CD4-positive, CD25-positive, alpha-beta regulatory T cell (primary cell): ENCODE measurements at regions not wholly inside any gene's neighbourhood (a gene's known extent, or its start where the extent isn't known, plus 50 kb on each side); places are given as distances from the start of the nearest gene placed in this dataset.
"Not testable (repeated sequence)": the region's sequence is repeated elsewhere in the genome, so short reads cannot be mapped to it uniquely, and the experiment has no call there.

Source experiments
- ATAC-seq, 2 donors: fragments of 150-1000 bp; cut with Tn5 transposase; one replicate each; pipeline ENCODE4 v1.10.0; 2021; ENCODE audit warnings: low read depth in 2 of 2, moderate number of reproducible peaks in 2 of 2, moderate library complexity in 1 of 2
- DNase-seq, 3 donors: peaks; one replicate each; pipeline versions ENCODE4 v3.0.0 to v3.0.0-alpha.2; 2012 to 2022; ENCODE audit warnings: mixed read lengths in 1 of 3
- H3K27ac ChIP-seq: one replicate; pipeline ENCODE4 v1.7.0; 2013; ENCODE audit warnings: mild to moderate bottlenecking, low read length; ENCODE audit not compliant: insufficient read depth, poor library complexity, severe bottlenecking
- H3K27me3 ChIP-seq: one replicate; pipeline ENCODE4 v1.7.0; 2013; ENCODE audit warnings: low read length; ENCODE audit not compliant: control insufficient read depth, insufficient read depth
- H3K36me3 ChIP-seq: one replicate; pipeline ENCODE4 v1.7.0; 2013; ENCODE audit warnings: mild to moderate bottlenecking, low read length, moderate library complexity; ENCODE audit not compliant: control insufficient read depth, insufficient read depth
- H3K4me1 ChIP-seq: 2 replicates; pipeline ENCODE4 v1.7.0; 2013; ENCODE audit warnings: mild to moderate bottlenecking, low read length; ENCODE audit not compliant: insufficient read depth, control insufficient read depth, poor library complexity, severe bottlenecking
- H3K4me3 ChIP-seq: one replicate; pipeline ENCODE4 v1.7.0; 2013; ENCODE audit warnings: low read depth, mild to moderate bottlenecking, low read length, moderate library complexity
- H3K9me3 ChIP-seq, 2 experiments: 1 replicate in 1 of 2; 2 replicates in 1 of 2; pipeline ENCODE4 v1.7.0; 2013; ENCODE audit warnings: low read length in 2 of 2, mild to moderate bottlenecking in 1 of 2, moderate library complexity in 1 of 2; ENCODE audit not compliant: control insufficient read depth in 2 of 2
- H3K27ac Mint-ChIP-seq, 3 donors: one replicate each; pipeline ENCODE4 v1.8.0; 2020 to 2022; ENCODE audit warnings: mild to moderate bottlenecking in 3 of 3, mixed read lengths in 3 of 3, moderate library complexity in 2 of 3
- H3K27me3 Mint-ChIP-seq: one replicate; pipeline ENCODE4 v1.8.0; 2022; ENCODE audit warnings: mild to moderate bottlenecking, mixed read lengths
- H3K36me3 Mint-ChIP-seq: one replicate; pipeline ENCODE4 v1.8.0; 2020; ENCODE audit warnings: mixed read lengths
- H3K4me1 Mint-ChIP-seq, 4 donors: one replicate each; pipeline ENCODE4 v1.8.0; 2020 to 2022; ENCODE audit warnings: mixed read lengths in 4 of 4, mild to moderate bottlenecking in 1 of 4
- H3K4me3 Mint-ChIP-seq, 4 donors: one replicate each; pipeline ENCODE4 v1.8.0; 2020 to 2022; ENCODE audit warnings: mild to moderate bottlenecking in 4 of 4, mixed read lengths in 4 of 4, moderate library complexity in 3 of 4
- H3K9me3 Mint-ChIP-seq, 7 donors: one replicate each; pipeline ENCODE4 v1.8.0; 2020 to 2022; ENCODE audit warnings: mixed read lengths in 7 of 7, mild to moderate bottlenecking in 3 of 7, moderate library complexity in 2 of 7

DNA sequence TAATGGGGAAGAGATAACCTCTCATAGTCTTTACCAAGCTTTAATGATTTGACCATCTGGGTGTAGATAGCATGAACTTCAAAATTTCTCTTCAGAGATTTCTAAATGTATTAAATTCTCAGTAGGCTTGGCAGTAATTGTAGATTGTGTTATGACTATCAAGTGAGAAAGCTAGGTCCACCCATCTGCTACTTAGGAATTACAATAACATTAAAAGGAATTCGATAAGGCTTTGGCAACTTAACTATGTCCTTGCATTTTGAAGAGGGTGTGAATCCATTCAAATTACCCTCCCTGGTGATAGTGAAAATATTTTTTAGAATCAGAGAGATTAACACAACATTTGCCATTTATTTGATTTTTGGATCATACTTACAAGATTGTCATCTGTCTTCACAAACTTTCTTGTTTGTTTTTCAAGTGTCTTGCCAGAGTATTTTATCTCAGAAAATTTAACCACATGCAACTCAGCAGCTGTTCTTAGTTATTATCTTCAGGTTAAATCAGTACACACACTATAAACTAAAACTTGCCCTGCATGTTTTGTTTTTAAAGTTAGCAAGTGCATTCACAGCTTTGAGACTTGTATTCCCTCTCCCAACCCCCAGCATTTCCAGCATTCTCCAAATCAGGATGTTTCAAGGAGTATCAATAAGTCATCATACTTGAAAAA is 69.6 kb upstream of the COL8A1 start:
- ATAC-seq (no peak), DNase-seq (no peak)
- H3K36me3 Mint-ChIP-seq = no peaks in the 10 kb centered on the region
- Histone ChIP-seq H3K9me3 (no peaks in the 10 kb centered on the region), H3K36me3 (no peaks in the 10 kb centered on the region), H3K4me1 (no peaks in the 10 kb centered on the region), H3K27ac (no peak overlapping the region), H3K4me3 (no peak overlapping the region), H3K27me3 (no peaks in the 10 kb centered on the region)
- H3K27ac Mint-ChIP-seq = no peak overlapping the region
- peaks cover 0 to 5% (median 4%) of the 10 kb centered on the region in 7 donors for H3K9me3 Mint-ChIP-seq
- no peaks in the 10 kb centered on the region for H3K27me3 Mint-ChIP-seq
- H3K4me1 Mint-ChIP-seq = no peaks in the 10 kb centered on the region
- no peak overlapping the region for H3K4me3 Mint-ChIP-seq

- no peaks in the 10 kb centered on the region for H3K4me1 Mint-ChIP-seq
- no peak overlapping the region for H3K4me3 Mint-ChIP-seq
- Histone ChIP-seq H3K36me3 (no peaks in the 10 kb centered on the region), H3K27ac (no peak overlapping the region), H3K4me3 (no peak overlapping the region), H3K4me1 (no peaks in the 10 kb centered on the region), H3K27me3 (no peaks in the 10 kb centered on the region), H3K9me3 (no peaks in the 10 kb centered on the region)
- no peak overlapping the region for H3K27ac Mint-ChIP-seq
- no peaks in the 10 kb centered on the region for H3K36me3 Mint-ChIP-seq
- ATAC-seq = no peak
- no peak for DNase-seq
- peaks cover 0 to 10% (median 5%) of the 10 kb centered on the region in 7 donors for H3K9me3 Mint-ChIP-seq
- no peaks in the 10 kb centered on the region for H3K27me3 Mint-ChIP-seq
Measured at GRCh38 chr3:99565331-99565730, 73.1 kb upstream of the COL8A1 start.

DNA sequence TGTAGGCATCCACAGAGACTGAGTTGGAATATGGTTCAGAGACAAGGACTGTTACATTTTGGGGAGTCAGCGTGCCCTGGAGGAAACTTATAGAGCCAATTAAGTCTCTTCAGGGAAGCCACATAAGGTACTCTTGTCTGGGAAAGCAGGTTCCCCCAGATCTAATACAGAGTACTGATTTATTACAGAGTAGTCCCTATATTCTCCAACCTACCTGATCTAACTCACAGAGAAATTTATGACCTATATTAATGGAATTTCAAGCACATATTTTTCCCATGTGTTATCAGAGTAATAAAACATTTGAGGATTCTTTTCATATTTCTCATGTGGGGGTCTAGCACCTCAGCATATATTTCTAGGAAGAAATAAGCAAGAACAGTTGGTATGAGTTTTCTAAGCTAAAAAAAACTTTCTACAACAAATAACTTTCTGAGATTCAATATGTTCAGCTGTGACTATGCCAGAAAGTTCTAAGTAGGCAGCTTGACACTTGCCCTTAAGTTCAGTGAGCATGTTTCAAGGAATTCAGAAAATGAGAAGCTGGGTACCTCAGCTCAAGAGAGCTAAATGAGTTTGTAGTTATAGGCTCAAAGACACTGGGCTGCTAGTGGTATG is 75.3 kb upstream of the COL8A1 start:
- ATAC-seq = no peak
- Histone ChIP-seq H3K36me3 (no peaks in the 10 kb centered on the region), H3K9me3 (no peaks in the 10 kb centered on the region), H3K27me3 (no peaks in the 10 kb centered on the region), H3K4me3 (no peak overlapping the region), H3K4me1 (no peaks in the 10 kb centered on the region), H3K27ac (no peak overlapping the region)
- Mint-ChIP-seq H3K4me3 (no peak overlapping the region), H3K27me3 (no peaks in the 10 kb centered on the region), H3K36me3 (no peaks in the 10 kb centered on the region), H3K27ac (no peak overlapping the region), H3K9me3 (peaks cover 0 to 10% (median 1%) of the 10 kb centered on the region in 7 donors), H3K4me1 (no peaks in the 10 kb centered on the region)
- DNase-seq = no peak

DNA sequence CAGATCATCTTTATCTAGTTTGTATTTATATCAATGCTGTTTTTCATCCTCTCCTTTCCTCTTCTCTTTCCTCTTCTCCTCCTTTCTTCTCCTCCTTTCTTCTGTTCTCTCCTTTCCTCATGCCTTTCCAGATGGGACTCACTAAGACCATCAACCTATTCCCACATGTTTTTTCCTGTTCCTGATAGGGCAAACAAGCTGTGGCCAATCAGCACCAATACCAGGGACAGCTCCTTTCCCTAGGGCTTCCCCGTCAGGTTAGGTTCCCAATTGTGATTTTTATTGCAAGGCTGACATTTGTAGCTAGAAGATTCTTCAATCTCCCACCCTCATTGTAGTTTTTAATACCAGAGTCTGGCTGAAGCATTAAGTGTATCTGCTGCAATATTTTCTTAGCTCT is 76.3 kb upstream of the COL8A1 start:
- H3K27me3 ChIP-seq = no peaks in the 10 kb centered on the region
- ATAC-seq (no peak), DNase-seq (no peak)
- no peaks in the 10 kb centered on the region for H3K4me1 ChIP-seq
- Mint-ChIP-seq H3K36me3 (no peaks in the 10 kb centered on the region), H3K27me3 (no peaks in the 10 kb centered on the region), H3K4me3 (no peak overlapping the region), H3K27ac (no peak overlapping the region), H3K4me1 (no peaks in the 10 kb centered on the region), H3K9me3 (peaks cover 0 to 10% (median 3%) of the 10 kb centered on the region in 7 donors)
- no peak overlapping the region for H3K27ac ChIP-seq
- H3K9me3 ChIP-seq = no peaks in the 10 kb centered on the region
- H3K36me3 ChIP-seq = no peaks in the 10 kb centered on the region
- no peak overlapping the region for H3K4me3 ChIP-seq

DNA sequence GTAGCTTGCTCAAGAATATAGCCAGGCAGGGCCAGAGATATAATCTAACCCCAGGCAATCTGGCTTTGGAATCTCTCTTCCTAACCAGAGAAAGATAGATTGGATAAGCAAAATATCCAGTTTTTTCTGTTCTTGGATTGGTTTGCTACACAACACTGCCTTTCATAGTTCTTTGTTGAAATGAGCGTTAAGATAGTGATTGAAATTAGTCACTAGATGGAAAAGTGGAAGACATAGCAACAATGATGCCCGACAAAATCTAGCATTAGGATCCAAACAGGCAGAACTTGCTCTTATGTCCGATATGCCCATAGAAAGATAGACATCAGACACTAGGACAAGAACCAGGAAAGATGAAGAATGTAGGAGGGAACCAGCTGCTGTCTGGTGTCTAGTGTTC is 77.3 kb upstream of the COL8A1 start:
- H3K27me3 Mint-ChIP-seq = no peaks in the 10 kb centered on the region
- no peak overlapping the region for H3K27ac Mint-ChIP-seq
- Histone ChIP-seq H3K27me3 (no peaks in the 10 kb centered on the region), H3K27ac (no peak overlapping the region), H3K36me3 (no peaks in the 10 kb centered on the region), H3K4me1 (no peaks in the 10 kb centered on the region), H3K4me3 (no peak overlapping the region), H3K9me3 (no peaks in the 10 kb centered on the region)
- H3K4me3 Mint-ChIP-seq = no peak overlapping the region
- ATAC-seq (no peak), DNase-seq (no peak)
- H3K4me1 Mint-ChIP-seq = no peaks in the 10 kb centered on the region
- H3K36me3 Mint-ChIP-seq = no peaks in the 10 kb centered on the region
- H3K9me3 Mint-ChIP-seq = peaks cover 0 to 10% (median 1%) of the 10 kb centered on the region in 7 donors

DNA sequence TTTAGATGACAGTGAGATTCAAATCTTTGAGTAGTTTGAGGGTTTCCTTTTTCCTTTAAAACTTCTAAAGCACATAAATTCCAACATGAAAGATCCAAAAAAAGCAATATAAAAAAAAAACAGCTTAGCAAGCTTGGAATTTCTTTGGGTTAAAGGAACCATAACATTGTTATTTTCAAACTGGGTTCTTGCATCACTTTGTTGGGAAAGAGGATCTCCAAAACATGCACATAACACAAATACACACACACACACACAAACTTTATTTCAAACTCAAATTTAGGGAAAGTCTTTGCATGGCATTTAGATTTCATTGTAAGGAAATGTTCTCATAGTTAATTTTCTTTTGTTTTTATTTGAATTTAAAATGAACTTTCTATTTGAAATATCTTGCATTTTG is 79.2 kb upstream of the COL8A1 start:
- Histone ChIP-seq H3K9me3 (no peaks in the 10 kb centered on the region), H3K27ac (no peak overlapping the region), H3K36me3 (no peaks in the 10 kb centered on the region), H3K4me1 (no peaks in the 10 kb centered on the region), H3K4me3 (no peak overlapping the region), H3K27me3 (no peaks in the 10 kb centered on the region)
- DNase-seq (no peak), ATAC-seq (no peak)
- Mint-ChIP-seq H3K36me3 (peaks cover 4% of the 10 kb centered on the region), H3K4me3 (no peak overlapping the region), H3K27ac (no peak overlapping the region), H3K9me3 (peaks cover 0 to 15% (median 4%) of the 10 kb centered on the region in 7 donors), H3K27me3 (no peaks in the 10 kb centered on the region), H3K4me1 (no peaks in the 10 kb centered on the region)

DNA sequence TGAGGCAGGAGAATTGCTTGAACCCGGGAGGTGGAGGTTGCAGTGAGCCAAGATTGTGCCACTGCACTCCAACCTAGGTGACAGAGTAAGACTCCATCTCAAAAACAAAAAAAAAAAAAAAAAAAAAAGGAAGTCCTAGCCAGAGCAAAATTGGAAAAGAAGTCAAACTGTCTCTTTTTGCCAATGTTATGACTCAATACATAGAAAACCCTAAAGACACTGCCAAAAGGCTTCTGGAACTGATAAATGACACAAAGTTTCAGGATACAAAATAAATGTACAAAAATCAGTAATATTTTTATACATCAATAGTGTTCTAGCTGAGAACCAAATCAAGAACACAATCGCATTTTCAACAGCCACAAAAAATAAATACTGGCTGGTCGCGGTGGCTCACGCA is 82.5 kb upstream of the COL8A1 start:
- H3K36me3 ChIP-seq, H3K4me1 Mint-ChIP-seq, H3K27ac ChIP-seq, H3K4me1 ChIP-seq, H3K36me3 Mint-ChIP-seq, H3K9me3 ChIP-seq, H3K27me3 Mint-ChIP-seq, H3K4me3 Mint-ChIP-seq, H3K27ac Mint-ChIP-seq, H3K27me3 ChIP-seq, H3K4me3 ChIP-seq, ATAC-seq, DNase-seq: not testable (repeated sequence)
- peaks cover 2 to 17% (median 5%) of the 10 kb centered on the region in 7 donors for H3K9me3 Mint-ChIP-seq

GRCh38 chr3:99551520-99551919 is 86.9 kb upstream of the COL8A1 start:
- no peaks in the 10 kb centered on the region for H3K27me3 ChIP-seq
- no peaks in the 10 kb centered on the region for H3K27me3 Mint-ChIP-seq
- H3K4me1 Mint-ChIP-seq = no peaks in the 10 kb centered on the region
- no peaks in the 10 kb centered on the region for H3K9me3 ChIP-seq
- no peak for DNase-seq
- H3K27ac ChIP-seq = no peak overlapping the region
- no peak for ATAC-seq
- peak overlapping the region in 1 of 4 donors; percentile 56 for H3K4me3 Mint-ChIP-seq
- no peaks in the 10 kb centered on the region for H3K36me3 ChIP-seq
- peak overlapping the region in 1 of 3 donors; percentile 4 for H3K27ac Mint-ChIP-seq
- H3K4me3 ChIP-seq = no peak overlapping the region
- no peaks in the 10 kb centered on the region for H3K4me1 ChIP-seq
- H3K9me3 Mint-ChIP-seq = peaks cover 0 to 11% (median 5%) of the 10 kb centered on the region in 7 donors
- peaks cover 4% of the 10 kb centered on the region for H3K36me3 Mint-ChIP-seq
